ENCODE measurements at regions not wholly inside any gene's neighbourhood (a gene's known extent, or its start where the extent isn't known, plus 50 kb on each side); places are given as distances from the start of the nearest gene placed in this dataset.

DNA sequence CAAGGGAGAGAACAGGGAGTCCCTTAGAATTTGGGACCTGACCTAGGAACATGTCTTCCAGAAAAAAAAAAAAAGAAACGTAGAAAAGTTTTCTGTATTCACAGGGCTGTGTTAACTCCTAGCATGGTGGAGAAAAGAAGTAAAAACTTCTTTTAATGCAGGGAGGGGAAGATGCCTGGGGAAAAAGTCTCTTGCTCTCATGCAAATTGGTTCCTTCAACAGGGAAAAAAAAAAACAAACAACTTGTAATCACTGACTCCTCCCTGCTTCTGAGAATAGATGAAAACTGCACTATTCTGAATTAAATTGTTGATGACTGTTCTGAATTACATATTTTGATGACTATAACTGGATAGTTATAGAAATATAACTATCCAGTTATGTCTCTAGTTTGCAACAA, 933.2 kb downstream of the TRIB2 start:
- H3K27ac ChIP-seq, result no peak overlapping the region
- TF ChIP-seq, protein P1, sequence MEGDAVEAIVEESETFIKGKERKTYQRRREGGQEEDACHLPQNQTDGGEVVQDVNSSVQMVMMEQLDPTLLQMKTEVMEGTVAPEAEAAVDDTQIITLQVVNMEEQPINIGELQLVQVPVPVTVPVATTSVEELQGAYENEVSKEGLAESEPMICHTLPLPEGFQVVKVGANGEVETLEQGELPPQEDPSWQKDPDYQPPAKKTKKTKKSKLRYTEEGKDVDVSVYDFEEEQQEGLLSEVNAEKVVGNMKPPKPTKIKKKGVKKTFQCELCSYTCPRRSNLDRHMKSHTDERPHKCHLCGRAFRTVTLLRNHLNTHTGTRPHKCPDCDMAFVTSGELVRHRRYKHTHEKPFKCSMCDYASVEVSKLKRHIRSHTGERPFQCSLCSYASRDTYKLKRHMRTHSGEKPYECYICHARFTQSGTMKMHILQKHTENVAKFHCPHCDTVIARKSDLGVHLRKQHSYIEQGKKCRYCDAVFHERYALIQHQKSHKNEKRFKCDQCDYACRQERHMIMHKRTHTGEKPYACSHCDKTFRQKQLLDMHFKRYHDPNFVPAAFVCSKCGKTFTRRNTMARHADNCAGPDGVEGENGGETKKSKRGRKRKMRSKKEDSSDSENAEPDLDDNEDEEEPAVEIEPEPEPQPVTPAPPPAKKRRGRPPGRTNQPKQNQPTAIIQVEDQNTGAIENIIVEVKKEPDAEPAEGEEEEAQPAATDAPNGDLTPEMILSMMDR (conservative IDR thresholded peaks at IDR 0.05), result no peak
- no peak for TF ChIP-seq ZFX (IDR thresholded peaks at IDR 0.05)

DNA sequence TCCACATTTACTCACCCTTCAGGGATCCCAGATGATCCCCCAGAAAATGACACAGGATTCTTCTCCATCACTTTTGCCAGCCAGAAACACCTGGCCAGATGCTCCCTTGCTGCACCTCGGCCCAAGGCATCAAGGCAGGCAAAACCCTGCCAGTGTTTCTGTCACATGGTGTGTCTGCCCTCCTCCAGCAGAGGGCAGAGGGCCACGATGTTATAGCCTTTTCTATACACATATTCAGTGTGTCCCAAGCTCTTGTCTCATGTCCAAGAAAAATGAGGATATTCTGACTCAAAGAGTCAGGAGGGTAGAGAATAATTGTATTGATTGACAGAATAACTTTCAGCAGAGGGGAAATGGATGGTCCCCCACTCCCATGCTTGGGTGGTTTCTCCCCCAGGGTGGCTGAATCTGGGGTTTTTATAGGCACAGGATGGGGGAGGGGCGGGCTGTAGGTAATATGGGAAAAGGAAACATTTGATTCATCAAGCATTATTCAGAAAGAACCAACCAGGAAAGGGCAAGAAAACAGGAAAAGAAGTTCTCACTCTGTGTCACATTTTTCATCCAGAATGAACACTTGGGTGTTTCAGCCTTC, 933.9 kb downstream of the TRIB2 start:
- no peak for TF ChIP-seq ZFX (IDR thresholded peaks at IDR 0.05)
- TF ChIP-seq, protein P1 (conservative IDR thresholded peaks at IDR 0.05), result no peak
- no peak overlapping the region for H3K27ac ChIP-seq

DNA sequence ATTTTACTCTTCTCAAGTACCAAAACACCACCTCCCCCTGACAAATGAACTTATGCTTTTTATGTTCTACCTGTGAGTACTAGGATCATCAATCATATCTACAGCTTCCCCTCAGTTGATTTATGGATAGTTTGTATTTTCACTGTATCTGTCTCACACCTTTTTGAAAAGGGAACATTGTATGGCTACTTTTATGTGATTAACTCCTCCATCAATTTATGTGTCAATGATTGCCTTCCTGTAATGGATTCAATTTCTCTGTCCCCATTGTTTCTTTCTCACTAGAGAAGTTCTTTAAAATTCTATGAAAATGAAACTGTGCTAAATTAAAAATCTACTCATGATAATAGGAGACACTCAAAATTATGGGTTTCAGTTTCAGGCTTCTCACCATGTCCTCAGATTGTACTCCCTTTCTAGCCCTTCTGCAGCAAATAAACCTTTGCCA, 935.0 kb downstream of the TRIB2 start:
- H3K27ac ChIP-seq, result no peak overlapping the region
- no peak for TF ChIP-seq ZFX (IDR thresholded peaks at IDR 0.05)

DNA sequence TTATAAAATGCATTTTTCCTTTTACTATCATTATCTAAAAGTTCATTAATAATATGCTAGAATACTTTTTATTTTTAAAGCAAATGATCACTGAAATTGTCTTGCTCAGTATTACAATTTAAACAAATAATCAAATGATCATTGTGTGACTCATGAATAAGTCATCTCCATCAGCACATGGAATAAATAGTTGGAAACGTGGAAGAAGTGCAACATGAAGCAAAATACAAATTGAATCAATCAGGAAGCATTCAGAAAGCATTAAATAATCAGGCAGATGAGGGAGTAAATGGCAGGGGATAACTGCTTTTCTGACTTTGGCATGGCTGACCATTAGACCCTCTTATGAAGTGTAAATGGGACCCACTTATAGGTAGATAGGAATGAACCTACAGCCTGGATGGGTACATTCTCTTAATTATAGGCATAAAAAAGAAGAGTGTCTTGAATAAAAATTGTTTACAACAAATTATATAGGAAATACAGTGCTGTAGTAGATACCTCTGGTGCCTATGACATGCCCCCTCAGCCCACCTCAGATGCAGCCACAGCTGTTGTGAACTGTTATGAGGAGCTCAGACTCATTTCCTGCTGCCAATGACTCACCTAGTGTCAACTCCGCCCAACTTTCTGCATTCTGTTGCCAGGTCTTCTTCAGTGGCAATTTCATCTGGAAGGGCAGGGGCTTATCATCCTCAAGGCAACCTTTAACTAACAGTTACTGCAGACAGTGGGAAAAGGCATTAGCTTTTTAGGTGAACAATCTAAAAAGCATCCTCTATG, 936.0 kb downstream of the TRIB2 start:
- H3K27ac ChIP-seq, result no peak overlapping the region
- no peak for TF ChIP-seq ZFX (IDR thresholded peaks at IDR 0.05)
- TF ChIP-seq, protein P1 (conservative IDR thresholded peaks at IDR 0.05), result no peak

DNA sequence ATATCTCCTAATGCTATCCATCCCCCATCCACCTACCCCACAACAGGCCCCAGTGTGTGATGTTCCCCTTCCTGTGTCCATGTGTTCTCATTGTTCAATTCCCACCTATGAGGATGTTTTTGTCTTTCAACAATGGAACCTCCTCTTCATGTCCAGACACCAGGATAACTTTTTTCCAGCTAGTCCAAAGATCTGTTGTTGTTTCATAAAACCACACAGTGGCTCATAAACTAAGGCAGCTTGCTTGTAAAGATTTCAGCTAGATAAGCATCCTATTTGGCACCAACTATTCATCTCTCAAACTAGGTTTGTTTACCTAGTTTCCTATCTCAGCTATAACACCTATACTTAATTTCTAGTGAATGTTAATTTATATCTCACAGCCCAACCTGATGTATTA, 937.7 kb downstream of the TRIB2 start:
- TF ChIP-seq, protein P1 (conservative IDR thresholded peaks at IDR 0.05), result no peak
- no peak for TF ChIP-seq ZFX (IDR thresholded peaks at IDR 0.05)
- H3K27ac ChIP-seq, result no peak overlapping the region

DNA sequence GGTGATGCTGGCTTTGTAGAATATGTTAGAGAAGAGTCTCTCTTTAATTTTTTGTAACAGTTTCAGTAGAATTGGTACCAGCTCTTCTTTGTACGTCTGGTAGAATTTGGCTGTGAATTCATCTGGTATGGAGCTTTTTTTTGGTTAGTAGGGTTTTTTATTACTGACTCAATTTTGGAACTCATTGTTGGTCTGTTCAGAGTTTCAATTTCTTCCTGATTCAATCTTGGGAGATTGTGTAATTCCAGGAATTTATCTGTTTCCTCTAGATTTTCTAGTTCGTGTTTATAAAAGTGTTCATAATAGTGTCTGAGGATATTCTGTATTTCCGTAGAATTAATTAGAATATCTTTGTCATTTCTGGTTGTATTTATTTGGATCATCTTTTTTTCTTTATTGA, 943.5 kb downstream of the TRIB2 start:
- no peak overlapping the region for H3K27ac ChIP-seq
- TF ChIP-seq, protein P1 (conservative IDR thresholded peaks at IDR 0.05), result no peak
- TF ChIP-seq ZFX (IDR thresholded peaks at IDR 0.05), result no peak

DNA sequence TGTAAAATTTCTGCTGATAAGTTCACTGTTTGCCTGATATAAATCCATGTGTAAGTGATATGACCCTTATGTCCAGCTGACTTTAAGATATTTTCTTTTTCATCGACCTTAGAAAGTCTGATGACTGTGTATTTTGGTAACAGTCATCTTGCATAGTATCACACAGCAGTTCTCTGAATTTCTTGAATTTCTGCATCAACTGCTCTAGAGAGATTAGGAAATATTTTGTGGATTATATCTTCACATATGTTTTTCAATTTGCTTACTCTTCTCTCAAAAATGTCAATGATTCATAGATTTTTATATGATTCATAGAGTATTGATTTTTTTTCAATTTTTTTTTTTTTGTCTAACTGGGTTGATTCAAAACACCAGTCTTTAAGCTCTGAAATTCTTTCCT, 945.3 kb downstream of the TRIB2 start:
- TF ChIP-seq, protein P1 (conservative IDR thresholded peaks at IDR 0.05), result no peak
- TF ChIP-seq ZFX (IDR thresholded peaks at IDR 0.05), result no peak
- H3K27ac ChIP-seq, result no peak overlapping the region

Measured in C4-2B (cell line).